HL-60 (cell line): ENCODE measurements at regions not wholly inside any gene's neighbourhood (a gene's known extent, or its start where the extent isn't known, plus 50 kb on each side); places are given as distances from the start of the nearest gene placed in this dataset.

Source experiments
- DNase-seq, 2 experiments: peaks; one replicate each; pipeline ENCODE4 v3.0.0-alpha.2; 2010 to 2020; ENCODE audit warnings: low read depth in 1 of 2, low spot score in 1 of 2
- H3K27ac ChIP-seq: fragments of 250-450 bp; sonication (Bioruptor Pico); replicated peaks from 2 replicates; pipeline ENCODE4 v1.5.1; 2020; ENCODE audit warnings: mild to moderate bottlenecking, moderate library complexity
- H3K27me3 ChIP-seq: fragments of 250-450 bp; sonication (Bioruptor Pico); 2 replicates; pipeline ENCODE4 v1.5.1; 2021; ENCODE audit warnings: mild to moderate bottlenecking, moderate library complexity; ENCODE audit not compliant: insufficient read depth, poor library complexity, severe bottlenecking
- H3K4me3 ChIP-seq: replicated peaks from 2 replicates; pipeline ENCODE4 v1.5.1; 2011; ENCODE audit warnings: mild to moderate bottlenecking, control low read depth, low read length; ENCODE audit not compliant: insufficient read depth
- GABPA ChIP-seq: IDR thresholded peaks from 2 replicates; pipeline ENCODE4 v1.6.1; 2012; ENCODE audit warnings: low read depth
- POLR2AphosphoS5 ChIP-seq: IDR thresholded peaks from 2 replicates; pipeline ENCODE4 v1.6.1; 2012; ENCODE audit warnings: low read depth
- SPI1 ChIP-seq: IDR thresholded peaks from 2 replicates; pipeline ENCODE4 v1.6.1; 2012; ENCODE audit warnings: low read depth, mild to moderate bottlenecking, borderline replicate concordance
- TF ChIP-seq, protein P1 (sequence below): IDR thresholded peaks from one replicate; pipeline ENCODE4 v1.5.1; 2011; ENCODE audit warnings: low read length, control low read depth, inconsistent platforms; ENCODE audit not compliant: insufficient read depth
- TF ChIP-seq, protein P2 (sequence below): IDR thresholded peaks from 2 replicates; pipeline ENCODE4 v1.6.1; 2012; ENCODE audit warnings: low read depth; ENCODE audit not compliant: insufficient replicate concordance

DNA sequence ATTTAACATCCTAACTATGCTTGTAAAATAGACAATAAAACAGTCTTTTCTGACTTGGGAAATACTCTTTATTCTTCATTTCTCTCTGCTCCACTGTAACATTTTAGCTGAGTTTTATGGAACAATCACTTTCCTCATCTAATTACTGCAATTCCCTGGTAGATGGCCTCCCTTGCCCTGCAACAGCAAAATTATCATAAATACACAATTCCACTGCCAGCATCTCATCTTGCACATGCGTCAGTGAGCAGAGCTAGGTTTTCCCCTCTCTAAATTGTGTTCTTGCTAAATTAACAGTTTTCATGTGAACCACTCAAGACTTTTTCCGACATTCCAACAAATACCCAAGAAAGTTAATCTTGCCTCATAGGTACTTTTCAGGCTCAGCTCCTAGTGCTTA, 920.9 kb upstream of the GOT2 start:
- Histone ChIP-seq H3K4me3 (no peak overlapping the region), H3K27me3 (no peaks in the 10 kb centered on the region), H3K27ac (no peak overlapping the region)
- TF ChIP-seq, protein P1, sequence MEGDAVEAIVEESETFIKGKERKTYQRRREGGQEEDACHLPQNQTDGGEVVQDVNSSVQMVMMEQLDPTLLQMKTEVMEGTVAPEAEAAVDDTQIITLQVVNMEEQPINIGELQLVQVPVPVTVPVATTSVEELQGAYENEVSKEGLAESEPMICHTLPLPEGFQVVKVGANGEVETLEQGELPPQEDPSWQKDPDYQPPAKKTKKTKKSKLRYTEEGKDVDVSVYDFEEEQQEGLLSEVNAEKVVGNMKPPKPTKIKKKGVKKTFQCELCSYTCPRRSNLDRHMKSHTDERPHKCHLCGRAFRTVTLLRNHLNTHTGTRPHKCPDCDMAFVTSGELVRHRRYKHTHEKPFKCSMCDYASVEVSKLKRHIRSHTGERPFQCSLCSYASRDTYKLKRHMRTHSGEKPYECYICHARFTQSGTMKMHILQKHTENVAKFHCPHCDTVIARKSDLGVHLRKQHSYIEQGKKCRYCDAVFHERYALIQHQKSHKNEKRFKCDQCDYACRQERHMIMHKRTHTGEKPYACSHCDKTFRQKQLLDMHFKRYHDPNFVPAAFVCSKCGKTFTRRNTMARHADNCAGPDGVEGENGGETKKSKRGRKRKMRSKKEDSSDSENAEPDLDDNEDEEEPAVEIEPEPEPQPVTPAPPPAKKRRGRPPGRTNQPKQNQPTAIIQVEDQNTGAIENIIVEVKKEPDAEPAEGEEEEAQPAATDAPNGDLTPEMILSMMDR: no peak
- TF ChIP-seq GABPA: no peak
- TF ChIP-seq POLR2AphosphoS5: no peak
- TF ChIP-seq, protein P2, sequence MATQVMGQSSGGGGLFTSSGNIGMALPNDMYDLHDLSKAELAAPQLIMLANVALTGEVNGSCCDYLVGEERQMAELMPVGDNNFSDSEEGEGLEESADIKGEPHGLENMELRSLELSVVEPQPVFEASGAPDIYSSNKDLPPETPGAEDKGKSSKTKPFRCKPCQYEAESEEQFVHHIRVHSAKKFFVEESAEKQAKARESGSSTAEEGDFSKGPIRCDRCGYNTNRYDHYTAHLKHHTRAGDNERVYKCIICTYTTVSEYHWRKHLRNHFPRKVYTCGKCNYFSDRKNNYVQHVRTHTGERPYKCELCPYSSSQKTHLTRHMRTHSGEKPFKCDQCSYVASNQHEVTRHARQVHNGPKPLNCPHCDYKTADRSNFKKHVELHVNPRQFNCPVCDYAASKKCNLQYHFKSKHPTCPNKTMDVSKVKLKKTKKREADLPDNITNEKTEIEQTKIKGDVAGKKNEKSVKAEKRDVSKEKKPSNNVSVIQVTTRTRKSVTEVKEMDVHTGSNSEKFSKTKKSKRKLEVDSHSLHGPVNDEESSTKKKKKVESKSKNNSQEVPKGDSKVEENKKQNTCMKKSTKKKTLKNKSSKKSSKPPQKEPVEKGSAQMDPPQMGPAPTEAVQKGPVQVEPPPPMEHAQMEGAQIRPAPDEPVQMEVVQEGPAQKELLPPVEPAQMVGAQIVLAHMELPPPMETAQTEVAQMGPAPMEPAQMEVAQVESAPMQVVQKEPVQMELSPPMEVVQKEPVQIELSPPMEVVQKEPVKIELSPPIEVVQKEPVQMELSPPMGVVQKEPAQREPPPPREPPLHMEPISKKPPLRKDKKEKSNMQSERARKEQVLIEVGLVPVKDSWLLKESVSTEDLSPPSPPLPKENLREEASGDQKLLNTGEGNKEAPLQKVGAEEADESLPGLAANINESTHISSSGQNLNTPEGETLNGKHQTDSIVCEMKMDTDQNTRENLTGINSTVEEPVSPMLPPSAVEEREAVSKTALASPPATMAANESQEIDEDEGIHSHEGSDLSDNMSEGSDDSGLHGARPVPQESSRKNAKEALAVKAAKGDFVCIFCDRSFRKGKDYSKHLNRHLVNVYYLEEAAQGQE: no peak
- no peak for TF ChIP-seq SPI1
- DNase-seq: no peak

DNA sequence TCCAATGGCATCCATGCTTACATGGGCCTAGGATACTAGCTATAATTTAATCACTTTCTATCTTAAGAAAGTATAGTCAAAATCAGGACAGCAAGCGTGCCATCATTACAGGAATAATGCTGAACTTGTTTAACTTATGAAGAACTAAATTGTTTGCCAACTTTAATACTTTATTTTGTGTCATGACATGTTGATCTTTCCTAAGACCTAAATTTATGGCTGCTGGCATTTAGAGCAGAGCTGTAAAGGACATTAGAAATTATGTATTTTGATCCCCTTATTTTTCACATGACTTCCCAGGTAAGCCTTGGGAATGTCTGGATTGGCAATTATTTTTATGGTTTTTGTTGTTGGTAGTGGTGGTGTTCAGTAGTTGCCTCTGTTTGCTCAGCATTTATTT, 920.3 kb upstream of the GOT2 start:
- Histone ChIP-seq H3K27me3 (no peaks in the 10 kb centered on the region), H3K27ac (no peak overlapping the region), H3K4me3 (no peak overlapping the region)
- TF ChIP-seq SPI1 (no peak), POLR2AphosphoS5 (no peak), GABPA (no peak)
- TF ChIP-seq, protein P1: no peak
- TF ChIP-seq, protein P2: no peak
- DNase-seq: no peak

DNA sequence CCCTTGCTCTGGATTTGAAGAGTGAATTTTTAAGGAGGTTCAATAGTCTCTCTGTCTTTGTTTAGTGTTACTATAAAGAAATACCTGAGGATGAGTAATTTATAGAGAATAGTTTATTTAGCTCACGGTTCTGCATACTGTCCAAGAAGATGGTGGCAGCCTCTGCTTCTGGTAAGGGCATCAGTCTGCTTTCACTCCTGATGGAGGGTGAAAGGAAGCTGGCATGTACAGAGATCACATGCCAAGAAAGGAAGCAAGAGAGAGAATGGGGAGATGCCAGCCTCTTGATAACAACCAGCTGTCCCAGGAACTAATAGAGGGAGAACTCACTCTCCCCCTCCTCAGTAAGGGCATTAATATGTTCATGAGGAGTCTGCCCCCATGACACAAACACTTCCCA, 917.5 kb upstream of the GOT2 start:
- H3K27me3 ChIP-seq: no peaks in the 10 kb centered on the region

More for the DNA sequence above, 917.5 kb upstream of the GOT2 start:
- Histone ChIP-seq H3K27ac (no peak overlapping the region), H3K4me3 (no peak overlapping the region)
- TF ChIP-seq GABPA (no peak), SPI1 (no peak), POLR2AphosphoS5 (no peak)
- TF ChIP-seq, protein P2: no peak
- TF ChIP-seq, protein P1: no peak
- DNase-seq: no peak
